ENCODE measurements at regions not wholly inside any gene's neighbourhood (a gene's known extent, or its start where the extent isn't known, plus 50 kb on each side); places are given as distances from the start of the nearest gene placed in this dataset.

GRCh38 chr13:31441800-31442510 lies 242.2 kb downstream of the B3GLCT start:
- no peak for DNase-seq (ENCODE audit: low read depth in 2 of 3, low spot score in 2 of 3)

- peak in 1 of 3 donors; percentile 14 for DNase-seq (ENCODE audit: low read depth in 2 of 3, low spot score in 2 of 3)
Observed at GRCh38 chr13:31442571-31442970, 242.8 kb downstream of the B3GLCT start.

- no peak for DNase-seq (ENCODE audit: low read depth in 2 of 3, low spot score in 2 of 3)
Observed at GRCh38 chr13:31444266-31444856, 244.6 kb downstream of the B3GLCT start.

- no peak for DNase-seq (ENCODE audit: low read depth in 2 of 3, low spot score in 2 of 3)
Observed at GRCh38 chr13:31452525-31452924, 252.8 kb downstream of the B3GLCT start.

GRCh38 chr13:31455581-31455980 lies 255.8 kb downstream of the B3GLCT start:
- no peak for DNase-seq (ENCODE audit: low read depth in 2 of 3, low spot score in 2 of 3)

GRCh38 chr13:31456056-31456455 lies 256.3 kb downstream of the B3GLCT start:
- no peak for DNase-seq (ENCODE audit: low read depth in 2 of 3, low spot score in 2 of 3)

GRCh38 chr13:31460061-31460460 lies 260.3 kb downstream of the B3GLCT start:
- DNase-seq (ENCODE audit: low read depth in 2 of 3, low spot score in 2 of 3): no peak

- no peak for DNase-seq (ENCODE audit: low read depth in 2 of 3, low spot score in 2 of 3)
Observed at GRCh38 chr13:31461923-31462322, 262.1 kb downstream of the B3GLCT start.

GRCh38 chr13:31462766-31463165 lies 263.0 kb downstream of the B3GLCT start:
- DNase-seq (ENCODE audit: low read depth in 2 of 3, low spot score in 2 of 3): no peak

GRCh38 chr13:31468114-31468902 lies 268.5 kb downstream of the B3GLCT start:
- no peak for DNase-seq (ENCODE audit: low read depth in 2 of 3, low spot score in 2 of 3)

- DNase-seq (ENCODE audit: low read depth in 2 of 3, low spot score in 2 of 3): no peak
Observed at GRCh38 chr13:31469377-31469776, 269.6 kb downstream of the B3GLCT start.

- no peak for DNase-seq (ENCODE audit: low read depth in 2 of 3, low spot score in 2 of 3)
Observed at GRCh38 chr13:31476266-31476665, 263.1 kb upstream of the RXFP2 start.

GRCh38 chr13:31476753-31477152 lies 262.6 kb upstream of the RXFP2 start:
- DNase-seq (ENCODE audit: low read depth in 2 of 3, low spot score in 2 of 3): no peak

GRCh38 chr13:31477961-31478360 lies 261.4 kb upstream of the RXFP2 start:
- no peak for DNase-seq (ENCODE audit: low read depth in 2 of 3, low spot score in 2 of 3)

GRCh38 chr13:31485183-31485582 lies 254.1 kb upstream of the RXFP2 start:
- DNase-seq (ENCODE audit: low read depth in 2 of 3, low spot score in 2 of 3): no peak

GRCh38 chr13:31485651-31486051 lies 253.7 kb upstream of the RXFP2 start:
- DNase-seq (ENCODE audit: low read depth in 2 of 3, low spot score in 2 of 3): no peak

- DNase-seq (ENCODE audit: low read depth in 2 of 3, low spot score in 2 of 3): no peak
Observed at GRCh38 chr13:31495336-31495735, 244.0 kb upstream of the RXFP2 start.

- DNase-seq (ENCODE audit: low read depth in 2 of 3, low spot score in 2 of 3): no peak
Observed at GRCh38 chr13:31499274-31499673, 240.1 kb upstream of the RXFP2 start.

GRCh38 chr13:31503626-31504025 lies 235.7 kb upstream of the RXFP2 start:
- DNase-seq (ENCODE audit: low read depth in 2 of 3, low spot score in 2 of 3): no peak

- no peak for DNase-seq (ENCODE audit: low read depth in 2 of 3, low spot score in 2 of 3)
Observed at GRCh38 chr13:31504918-31505317, 234.4 kb upstream of the RXFP2 start.

- no peak for DNase-seq (ENCODE audit: low read depth in 2 of 3, low spot score in 2 of 3)
Observed at GRCh38 chr13:31512331-31512730, 227.0 kb upstream of the RXFP2 start.

GRCh38 chr13:31514932-31515331 lies 224.4 kb upstream of the RXFP2 start:
- DNase-seq (ENCODE audit: low read depth in 2 of 3, low spot score in 2 of 3): no peak

Data from hematopoietic multipotent progenitor cell (in vitro differentiated cells).